ENCODE measurements at regions not wholly inside any gene's neighbourhood (a gene's known extent, or its start where the extent isn't known, plus 50 kb on each side); places are given as distances from the start of the nearest gene placed in this dataset.

- H3K27me3 ChIP-seq (ENCODE audit: control insufficient read depth, insufficient read depth, low read length): no peaks in the 10 kb centered on the region
- no peaks in the 10 kb centered on the region for H3K9me3 ChIP-seq (ENCODE audit: control insufficient read depth, insufficient read depth, low read length)
- no peaks in the 10 kb centered on the region for H3K4me1 ChIP-seq (ENCODE audit: control insufficient read depth, insufficient read depth, low read length)
- H3K27ac ChIP-seq (ENCODE audit: low read length): no peak overlapping the region
- no peak overlapping the region for H3K4me3 ChIP-seq (ENCODE audit: low read length)
- no peaks in the 10 kb centered on the region for H3K36me3 ChIP-seq (ENCODE audit: control insufficient read depth, insufficient read depth, low read length)
- WGBS (ENCODE audit: insufficient coverage, insufficient read length): no CpG with 5 or more reads among the region's 1 CpG
- DNase-seq (ENCODE audit: low read depth, low spot score): no peak
These were observed 1366.2 kb downstream of the PLA2G4A start for GRCh38 chr1:188194916-188195315.

DNA sequence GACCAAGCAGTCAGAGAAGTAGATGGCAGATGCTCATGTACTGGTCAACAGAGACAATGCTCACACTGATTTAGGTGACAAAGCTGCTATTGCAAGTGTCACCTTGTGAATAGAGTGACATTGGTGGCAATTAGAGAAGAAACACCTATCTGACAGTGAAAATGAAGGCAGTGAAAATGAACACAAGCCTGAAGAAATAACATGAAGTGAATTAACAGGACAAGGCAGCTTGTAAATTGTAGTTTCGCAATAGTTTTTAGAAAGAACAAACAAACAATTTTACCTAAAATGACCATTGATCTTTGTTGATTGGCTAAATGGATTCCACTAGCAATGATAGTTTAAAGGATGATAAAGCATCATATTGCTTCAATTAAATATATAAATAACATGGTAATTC lies 1389.5 kb downstream of the PLA2G4A start:
- no peak for DNase-seq (ENCODE audit: low read depth, low spot score)
- no peaks in the 10 kb centered on the region for H3K9me3 ChIP-seq (ENCODE audit: control insufficient read depth, insufficient read depth, low read length)
- whole genome bisulfite sequencing (ENCODE audit: insufficient coverage, insufficient read length): no CpG with 5 or more reads among the region's 1 CpG

GRCh38 chr1:188220051-188220450 lies 1391.3 kb downstream of the PLA2G4A start:
- DNase-seq (ENCODE audit: low read depth, low spot score): no peak
- Histone ChIP-seq H3K9me3 (ENCODE audit: control insufficient read depth, insufficient read depth, low read length) (no peaks in the 10 kb centered on the region), H3K4me3 (ENCODE audit: low read length) (no peak overlapping the region), H3K36me3 (ENCODE audit: control insufficient read depth, insufficient read depth, low read length) (no peaks in the 10 kb centered on the region), H3K27ac (ENCODE audit: low read length) (no peak overlapping the region), H3K27me3 (ENCODE audit: control insufficient read depth, insufficient read depth, low read length) (no peaks in the 10 kb centered on the region), H3K4me1 (ENCODE audit: control insufficient read depth, insufficient read depth, low read length) (no peaks in the 10 kb centered on the region)
- WGBS (ENCODE audit: insufficient coverage, insufficient read length): no CpG with 5 or more reads among the region's 1 CpG

More for the DNA sequence above, 1389.5 kb downstream of the PLA2G4A start:
- Histone ChIP-seq H3K27ac (ENCODE audit: low read length) (no peak overlapping the region), H3K4me3 (ENCODE audit: low read length) (no peak overlapping the region), H3K27me3 (ENCODE audit: control insufficient read depth, insufficient read depth, low read length) (no peaks in the 10 kb centered on the region), H3K36me3 (ENCODE audit: control insufficient read depth, insufficient read depth, low read length) (no peaks in the 10 kb centered on the region), H3K4me1 (ENCODE audit: control insufficient read depth, insufficient read depth, low read length) (no peaks in the 10 kb centered on the region)

DNA sequence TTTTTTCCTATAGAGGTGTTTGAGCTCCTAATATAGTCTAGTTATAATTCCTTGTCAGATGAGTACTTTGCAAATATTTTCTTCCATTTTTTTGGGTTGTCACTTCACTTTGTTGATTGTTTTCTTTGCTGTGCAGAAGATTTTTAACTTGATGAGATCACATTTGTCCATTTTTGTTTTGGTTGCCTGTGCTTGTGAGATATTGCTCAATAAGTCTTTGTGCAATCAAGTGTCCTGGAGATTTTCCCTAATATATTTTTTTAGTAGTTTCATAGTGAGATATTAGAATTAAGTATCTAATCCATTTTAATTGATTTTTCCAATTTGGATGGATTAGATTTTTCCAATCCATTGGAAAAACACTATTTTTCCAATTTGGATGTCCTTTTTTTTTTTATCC lies 1395.5 kb downstream of the PLA2G4A start:
- H3K27me3 ChIP-seq (ENCODE audit: control insufficient read depth, insufficient read depth, low read length): no peaks in the 10 kb centered on the region
- H3K4me3 ChIP-seq (ENCODE audit: low read length): no peak overlapping the region
- H3K9me3 ChIP-seq (ENCODE audit: control insufficient read depth, insufficient read depth, low read length): no peaks in the 10 kb centered on the region
- no peaks in the 10 kb centered on the region for H3K36me3 ChIP-seq (ENCODE audit: control insufficient read depth, insufficient read depth, low read length)
- no peaks in the 10 kb centered on the region for H3K4me1 ChIP-seq (ENCODE audit: control insufficient read depth, insufficient read depth, low read length)
- H3K27ac ChIP-seq (ENCODE audit: low read length): no peak overlapping the region
- no peak for DNase-seq (ENCODE audit: low read depth, low spot score)

GRCh38 chr1:188225975-188226374 lies 1397.2 kb downstream of the PLA2G4A start:
- H3K4me3 ChIP-seq (ENCODE audit: low read length): no peak overlapping the region
- WGBS (ENCODE audit: insufficient coverage, insufficient read length): no CpG with 5 or more reads among the region's 1 CpG
- H3K9me3 ChIP-seq (ENCODE audit: control insufficient read depth, insufficient read depth, low read length): no peaks in the 10 kb centered on the region
- no peaks in the 10 kb centered on the region for H3K27me3 ChIP-seq (ENCODE audit: control insufficient read depth, insufficient read depth, low read length)
- no peaks in the 10 kb centered on the region for H3K4me1 ChIP-seq (ENCODE audit: control insufficient read depth, insufficient read depth, low read length)
- no peak for DNase-seq (ENCODE audit: low read depth, low spot score)
- no peak overlapping the region for H3K27ac ChIP-seq (ENCODE audit: low read length)
- H3K36me3 ChIP-seq (ENCODE audit: control insufficient read depth, insufficient read depth, low read length): no peaks in the 10 kb centered on the region

- no peaks in the 10 kb centered on the region for H3K27me3 ChIP-seq (ENCODE audit: control insufficient read depth, insufficient read depth, low read length)
- no peak overlapping the region for H3K4me3 ChIP-seq (ENCODE audit: low read length)
- no peak overlapping the region for H3K27ac ChIP-seq (ENCODE audit: low read length)
- H3K4me1 ChIP-seq (ENCODE audit: control insufficient read depth, insufficient read depth, low read length): no peaks in the 10 kb centered on the region
- no peak for DNase-seq (ENCODE audit: low read depth, low spot score)
- no peaks in the 10 kb centered on the region for H3K36me3 ChIP-seq (ENCODE audit: control insufficient read depth, insufficient read depth, low read length)
- no peaks in the 10 kb centered on the region for H3K9me3 ChIP-seq (ENCODE audit: control insufficient read depth, insufficient read depth, low read length)
These were observed 1399.9 kb downstream of the PLA2G4A start for GRCh38 chr1:188228623-188229022.

DNA sequence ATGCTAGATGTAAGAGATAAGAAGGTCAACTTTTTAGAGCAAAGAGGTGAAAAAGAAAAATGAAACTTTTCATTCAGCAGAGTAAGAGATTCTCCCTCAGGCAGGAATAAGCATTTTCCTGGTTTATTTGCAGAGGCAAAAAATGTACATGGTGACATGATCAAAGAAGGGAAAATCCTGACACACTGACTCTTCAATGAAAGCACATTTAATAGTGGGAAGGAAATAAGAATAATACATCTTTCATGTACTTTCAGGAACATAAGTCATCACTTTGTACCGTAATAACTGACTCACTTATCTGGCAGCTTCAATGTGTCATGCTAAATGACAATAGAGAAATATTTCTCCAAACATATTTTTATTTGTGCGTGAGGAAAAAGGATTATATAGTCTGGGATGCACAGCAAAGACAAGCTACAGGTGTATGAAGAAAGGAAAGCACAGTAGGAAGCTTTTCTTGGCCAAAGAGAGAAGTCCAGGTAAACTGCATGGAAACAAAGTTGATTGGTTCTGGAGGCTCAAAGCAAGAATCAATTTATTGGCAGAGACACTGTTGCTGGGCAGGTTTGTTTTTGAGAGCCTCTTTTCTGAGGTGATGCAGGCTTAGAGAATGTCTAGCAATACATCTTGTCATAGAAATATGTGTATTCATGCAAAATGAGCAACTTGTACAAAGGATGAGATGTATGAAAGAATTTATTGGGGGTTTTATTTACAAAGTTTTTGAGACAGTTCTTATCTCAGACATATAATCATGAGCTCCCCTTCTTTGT lies 1409.0 kb downstream of the PLA2G4A start:
- no CpG with 5 or more reads among the region's 2 CpGs for WGBS (ENCODE audit: insufficient coverage, insufficient read length)
- Histone ChIP-seq H3K27ac (ENCODE audit: low read length) (no peak overlapping the region), H3K9me3 (ENCODE audit: control insufficient read depth, insufficient read depth, low read length) (no peaks in the 10 kb centered on the region), H3K27me3 (ENCODE audit: control insufficient read depth, insufficient read depth, low read length) (no peaks in the 10 kb centered on the region), H3K4me3 (ENCODE audit: low read length) (no peak overlapping the region), H3K4me1 (ENCODE audit: control insufficient read depth, insufficient read depth, low read length) (no peaks in the 10 kb centered on the region), H3K36me3 (ENCODE audit: control insufficient read depth, insufficient read depth, low read length) (no peaks in the 10 kb centered on the region)
- no peak for DNase-seq (ENCODE audit: low read depth, low spot score)

- Histone ChIP-seq H3K4me3 (ENCODE audit: low read length) (no peak overlapping the region), H3K27ac (ENCODE audit: low read length) (no peak overlapping the region), H3K4me1 (ENCODE audit: control insufficient read depth, insufficient read depth, low read length) (no peaks in the 10 kb centered on the region), H3K36me3 (ENCODE audit: control insufficient read depth, insufficient read depth, low read length) (no peaks in the 10 kb centered on the region), H3K27me3 (ENCODE audit: control insufficient read depth, insufficient read depth, low read length) (no peaks in the 10 kb centered on the region), H3K9me3 (ENCODE audit: control insufficient read depth, insufficient read depth, low read length) (no peaks in the 10 kb centered on the region)
- no CpG with 5 or more reads among the region's 3 CpGs for WGBS (ENCODE audit: insufficient coverage, insufficient read length)
- DNase-seq (ENCODE audit: low read depth, low spot score): no peak
These were observed 1412.1 kb downstream of the PLA2G4A start for GRCh38 chr1:188240772-188241406.

DNA sequence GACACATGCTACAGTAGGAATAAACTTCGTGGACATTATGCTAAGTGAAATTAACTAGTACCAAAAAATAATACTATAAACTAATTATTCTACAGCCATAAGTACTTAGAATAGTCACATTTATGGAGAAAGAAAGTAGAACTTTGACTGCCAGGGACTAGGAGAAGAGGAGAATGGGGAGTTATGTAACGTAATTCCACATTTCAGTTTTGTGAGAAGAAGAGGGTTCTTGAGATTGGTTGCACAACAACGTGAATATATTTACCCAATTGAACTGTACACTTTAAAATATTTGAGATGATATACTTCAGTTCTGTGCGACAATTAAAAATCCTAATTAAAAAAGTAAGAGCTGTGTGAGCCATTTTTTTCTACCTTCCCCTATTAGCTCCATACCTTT lies 1412.9 kb downstream of the PLA2G4A start:
- Histone ChIP-seq H3K4me1 (ENCODE audit: control insufficient read depth, insufficient read depth, low read length) (no peaks in the 10 kb centered on the region), H3K4me3 (ENCODE audit: low read length) (no peak overlapping the region), H3K36me3 (ENCODE audit: control insufficient read depth, insufficient read depth, low read length) (no peaks in the 10 kb centered on the region), H3K27me3 (ENCODE audit: control insufficient read depth, insufficient read depth, low read length) (no peaks in the 10 kb centered on the region), H3K27ac (ENCODE audit: low read length) (no peak overlapping the region), H3K9me3 (ENCODE audit: control insufficient read depth, insufficient read depth, low read length) (no peaks in the 10 kb centered on the region)
- no peak for DNase-seq (ENCODE audit: low read depth, low spot score)
- no CpG with 5 or more reads among the region's 4 CpGs for WGBS (ENCODE audit: insufficient coverage, insufficient read length)

DNA sequence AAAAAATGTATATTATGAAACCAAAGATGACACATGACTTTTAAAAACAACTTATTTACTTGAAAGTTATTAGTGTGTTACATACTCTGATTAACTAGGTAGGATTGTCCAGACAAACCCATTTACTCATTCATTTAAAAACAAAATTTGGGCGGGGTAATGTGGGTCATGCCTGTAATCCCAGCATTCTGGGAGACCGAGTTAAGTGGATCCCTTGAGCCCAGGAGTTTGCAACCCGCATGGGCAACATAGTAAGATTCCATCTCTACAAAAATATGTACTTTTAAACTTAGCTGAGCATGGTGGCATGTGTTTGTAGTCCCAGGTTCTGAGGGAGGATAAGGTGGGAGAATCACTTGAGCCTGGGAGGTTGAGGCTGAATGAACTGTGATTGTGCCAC lies 1414.7 kb downstream of the PLA2G4A start:
- no peak overlapping the region for H3K4me3 ChIP-seq (ENCODE audit: low read length)
- H3K9me3 ChIP-seq (ENCODE audit: control insufficient read depth, insufficient read depth, low read length): no peaks in the 10 kb centered on the region
- H3K4me1 ChIP-seq (ENCODE audit: control insufficient read depth, insufficient read depth, low read length): no peaks in the 10 kb centered on the region
- H3K27ac ChIP-seq (ENCODE audit: low read length): no peak overlapping the region
- no peak for DNase-seq (ENCODE audit: low read depth, low spot score)
- WGBS (ENCODE audit: insufficient coverage, insufficient read length): no CpG with 5 or more reads among the region's 3 CpGs
- H3K27me3 ChIP-seq (ENCODE audit: control insufficient read depth, insufficient read depth, low read length): no peaks in the 10 kb centered on the region
- H3K36me3 ChIP-seq (ENCODE audit: control insufficient read depth, insufficient read depth, low read length): no peaks in the 10 kb centered on the region

GRCh38 chr1:188244681-188245080 lies 1415.9 kb downstream of the PLA2G4A start:
- DNase-seq (ENCODE audit: low read depth, low spot score): no peak
- no peaks in the 10 kb centered on the region for H3K4me1 ChIP-seq (ENCODE audit: control insufficient read depth, insufficient read depth, low read length)
- no peaks in the 10 kb centered on the region for H3K27me3 ChIP-seq (ENCODE audit: control insufficient read depth, insufficient read depth, low read length)
- H3K36me3 ChIP-seq (ENCODE audit: control insufficient read depth, insufficient read depth, low read length): no peaks in the 10 kb centered on the region
- H3K27ac ChIP-seq (ENCODE audit: low read length): no peak overlapping the region
- H3K4me3 ChIP-seq (ENCODE audit: low read length): no peak overlapping the region
- H3K9me3 ChIP-seq (ENCODE audit: control insufficient read depth, insufficient read depth, low read length): no peaks in the 10 kb centered on the region
- no CpG with 5 or more reads among the region's 1 CpG for WGBS (ENCODE audit: insufficient coverage, insufficient read length)

Measured in iPS DF 6.9 (cell line).